Stimulated activated CD4-positive, alpha-beta T cell treated with anti-CD3 and anti-CD28 coated beads, TNF-alpha, amount 100 ng/mL, for 24 hours (primary cell): ENCODE measurements at regions not wholly inside any gene's neighbourhood (a gene's known extent, or its start where the extent isn't known, plus 50 kb on each side); places are given as distances from the start of the nearest gene placed in this dataset.
"Not testable (repeated sequence)": the region's sequence is repeated elsewhere in the genome, so short reads cannot be mapped to it uniquely, and the experiment has no call there.

Experiments
- DNase-seq, 3 experiments: peaks; one replicate each; pipeline ENCODE4 v3.0.0-alpha.2; 2020; ENCODE audit warnings: low read depth in 3 of 3

DNA sequence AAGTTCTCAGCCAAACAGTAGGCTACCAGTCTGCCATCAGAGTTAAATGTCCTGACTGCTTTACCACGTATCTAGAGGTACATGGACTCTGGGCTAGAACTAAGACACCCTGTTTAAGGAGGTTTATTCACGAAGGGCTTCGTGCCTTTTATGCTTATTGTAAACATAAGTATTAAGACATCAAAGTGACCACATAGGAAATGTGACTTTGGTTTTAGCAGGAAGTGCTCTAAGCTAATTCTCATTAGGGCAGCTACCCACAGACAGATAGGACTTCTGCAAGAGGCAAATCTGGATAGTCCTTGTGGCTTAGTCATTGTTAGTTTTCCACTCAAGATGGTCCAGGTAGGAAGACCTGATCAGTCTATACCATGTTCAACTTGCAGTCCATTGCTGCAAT lies 233.3 kb upstream of the MGAT5 start:
- no peak for DNase-seq

DNA sequence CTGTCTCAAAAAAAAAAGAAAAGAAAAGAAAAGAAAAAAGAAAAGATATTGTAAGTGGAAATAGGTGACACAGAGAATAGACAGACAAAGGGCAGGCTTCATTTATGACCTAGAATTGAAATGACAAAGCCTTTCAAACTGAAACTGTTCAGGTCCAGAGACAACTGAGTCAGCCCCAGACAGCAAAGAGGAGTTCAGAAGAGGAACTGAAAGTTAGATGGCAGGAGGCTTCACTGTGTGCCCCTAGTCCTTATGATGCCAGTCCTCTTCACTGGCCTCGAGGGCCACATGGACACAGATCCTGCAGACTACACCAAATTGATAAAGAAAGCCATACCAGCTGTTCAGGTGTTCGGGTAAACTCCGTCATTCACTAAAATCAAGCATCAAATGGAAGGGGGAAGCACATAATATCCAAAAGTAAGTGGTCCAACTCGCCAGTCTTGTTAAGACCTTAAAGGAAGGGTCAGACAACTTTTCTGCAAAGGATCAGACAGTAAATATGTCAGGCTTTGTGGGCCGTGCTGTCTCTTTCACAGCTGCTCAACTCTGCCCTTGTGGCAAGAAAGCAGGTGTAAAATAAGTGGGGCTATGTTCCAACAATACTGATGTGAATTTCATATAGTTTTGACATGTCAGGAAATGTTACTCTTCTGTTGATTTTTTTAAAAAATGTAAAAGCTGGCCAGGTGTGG lies 231.9 kb upstream of the MGAT5 start:
- DNase-seq: no peak

DNA sequence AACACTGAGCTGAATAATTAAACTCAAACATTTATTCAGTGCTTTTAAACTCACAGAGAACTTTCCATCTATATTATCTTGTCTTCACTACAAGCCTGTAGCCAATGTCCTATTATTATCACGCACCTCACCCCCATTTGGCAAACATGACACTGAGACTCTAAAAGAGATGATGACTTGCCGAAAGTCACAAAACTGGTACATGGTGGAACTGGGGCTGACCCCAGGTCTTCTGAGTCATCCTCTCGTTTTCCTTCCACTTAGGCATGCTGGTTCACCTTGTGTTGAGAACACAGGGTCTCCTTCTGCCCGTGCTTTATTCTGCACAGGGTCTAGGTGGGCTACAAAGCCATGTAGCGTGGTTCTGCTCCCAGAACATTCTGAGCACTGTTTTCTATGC lies 230.0 kb upstream of the MGAT5 start:
- no peak for DNase-seq

DNA sequence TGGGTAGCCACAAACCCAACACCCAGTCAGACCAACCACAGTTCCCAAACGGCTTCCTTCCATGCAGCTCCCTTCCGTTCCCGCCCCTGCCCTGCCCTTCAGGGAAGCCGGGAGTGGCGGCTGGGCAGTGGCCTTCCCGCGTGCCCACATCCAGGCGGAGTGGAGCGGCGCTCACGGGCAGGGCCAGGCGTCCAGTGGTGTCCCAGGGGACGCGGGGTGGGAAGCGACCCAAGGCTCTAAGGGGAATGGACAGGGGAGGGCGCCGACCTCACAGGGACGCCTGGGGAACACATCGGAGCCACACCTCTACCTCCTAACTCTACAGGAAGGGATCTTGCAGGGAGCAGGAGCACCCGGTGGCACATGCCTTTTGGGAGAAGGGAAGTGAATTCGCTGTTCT lies 225.9 kb upstream of the MGAT5 start:
- no peak for DNase-seq

DNA sequence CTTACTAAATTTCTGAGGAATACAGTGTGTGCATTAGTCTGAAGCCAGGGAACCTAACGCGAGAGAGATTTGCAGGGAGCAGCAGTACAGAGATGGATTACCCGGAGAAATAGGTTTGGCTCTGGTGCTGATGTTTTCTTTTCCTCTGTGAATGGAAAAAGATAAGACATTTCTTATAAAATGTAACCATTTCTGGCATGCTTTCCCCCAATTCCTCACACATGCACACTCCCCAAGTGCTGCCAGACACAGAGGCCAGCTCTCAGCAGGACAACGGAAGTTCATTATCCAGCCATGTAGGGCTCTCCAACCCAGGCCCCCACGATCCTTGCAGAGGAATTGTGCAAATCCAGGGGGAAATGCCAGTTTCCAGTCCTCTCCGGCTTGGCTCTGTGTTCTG lies 224.5 kb upstream of the MGAT5 start:
- no peak for DNase-seq

DNA sequence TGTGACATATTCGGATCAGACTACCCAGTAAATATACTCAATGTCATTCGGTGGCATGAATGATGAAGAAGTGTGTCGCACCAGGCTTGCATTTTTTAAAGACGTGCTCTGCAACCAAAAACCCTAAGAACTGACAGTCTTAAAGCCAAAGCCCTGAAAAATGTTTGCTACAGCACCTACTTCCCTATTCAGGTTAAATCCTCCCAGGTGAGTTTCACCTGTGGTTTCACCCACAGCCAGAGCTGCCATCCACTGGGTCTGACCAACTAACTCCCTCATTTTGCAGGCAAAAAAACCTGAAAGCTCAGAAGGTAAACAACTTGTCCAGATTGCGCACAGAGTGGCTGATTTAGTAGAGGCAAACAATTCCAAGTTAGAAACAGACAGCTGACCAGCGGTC lies 222.3 kb upstream of the MGAT5 start:
- no peak for DNase-seq

DNA sequence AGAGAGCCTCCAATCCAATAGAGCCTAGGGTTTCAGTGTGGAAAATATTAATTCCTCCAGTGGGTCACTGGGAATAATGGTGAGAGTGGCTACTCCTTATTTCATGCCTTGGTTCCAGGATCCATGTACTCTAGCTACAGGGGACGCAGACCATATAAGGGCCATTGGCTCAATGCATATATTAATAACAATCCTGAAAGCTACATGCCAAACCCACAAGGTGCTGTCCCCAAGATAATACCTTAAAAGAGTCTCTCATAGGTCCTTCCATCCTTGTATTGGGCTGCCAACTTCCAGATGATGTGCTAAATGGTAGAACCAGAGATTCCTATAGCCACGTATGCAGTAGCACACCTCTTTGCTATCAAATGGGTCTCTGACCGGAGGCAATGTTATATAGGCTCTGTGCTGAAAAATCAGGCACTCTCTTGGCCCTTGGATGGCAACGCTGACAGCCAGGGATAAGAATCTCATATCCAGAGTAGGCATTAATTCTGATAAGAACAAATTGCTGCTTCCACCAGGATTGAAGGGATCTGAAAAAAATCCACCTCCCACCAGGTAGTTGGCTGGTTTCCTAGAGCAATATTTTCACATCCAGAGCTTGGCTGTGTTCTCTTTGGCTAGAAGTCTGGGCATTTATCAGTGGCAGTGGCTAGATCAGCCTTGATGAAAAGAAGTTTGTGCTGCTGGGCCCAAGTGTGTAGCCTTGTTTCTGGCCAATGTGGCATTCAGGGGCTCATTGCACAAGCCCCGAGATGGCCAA lies 218.1 kb upstream of the MGAT5 start:
- no peak for DNase-seq

DNA sequence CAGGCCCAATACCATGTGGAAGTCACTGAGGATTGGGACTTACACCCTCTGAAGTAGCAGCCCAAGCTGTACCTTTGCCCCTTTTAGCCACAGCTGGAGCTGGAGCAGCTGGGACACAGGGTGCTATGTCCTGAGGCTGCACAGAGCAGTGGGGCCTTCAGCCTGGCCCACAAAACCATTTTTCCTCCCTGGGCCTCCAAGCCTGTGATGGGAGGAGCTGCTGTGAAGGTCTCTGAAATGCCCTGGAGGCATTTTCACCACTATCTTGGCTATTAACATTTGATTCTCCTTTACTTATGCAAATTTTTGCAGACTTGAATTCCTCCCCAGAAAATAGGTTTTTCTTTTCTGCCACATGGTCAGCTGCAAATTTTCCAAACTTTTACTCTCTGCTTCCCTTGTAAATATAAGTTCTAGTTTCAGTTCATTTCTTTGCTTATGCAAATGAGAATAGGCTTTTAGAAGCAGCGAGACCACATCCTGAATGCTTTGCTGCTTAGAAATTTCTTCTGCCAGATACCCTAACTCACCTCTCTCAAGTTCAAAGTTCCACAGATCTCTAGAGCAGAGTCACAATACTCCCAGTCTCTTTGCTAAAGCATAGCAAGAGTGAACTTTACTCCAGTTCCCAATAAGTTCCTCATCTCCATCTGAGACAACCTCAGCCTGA lies 213.8 kb upstream of the MGAT5 start:
- no peak for DNase-seq

DNA sequence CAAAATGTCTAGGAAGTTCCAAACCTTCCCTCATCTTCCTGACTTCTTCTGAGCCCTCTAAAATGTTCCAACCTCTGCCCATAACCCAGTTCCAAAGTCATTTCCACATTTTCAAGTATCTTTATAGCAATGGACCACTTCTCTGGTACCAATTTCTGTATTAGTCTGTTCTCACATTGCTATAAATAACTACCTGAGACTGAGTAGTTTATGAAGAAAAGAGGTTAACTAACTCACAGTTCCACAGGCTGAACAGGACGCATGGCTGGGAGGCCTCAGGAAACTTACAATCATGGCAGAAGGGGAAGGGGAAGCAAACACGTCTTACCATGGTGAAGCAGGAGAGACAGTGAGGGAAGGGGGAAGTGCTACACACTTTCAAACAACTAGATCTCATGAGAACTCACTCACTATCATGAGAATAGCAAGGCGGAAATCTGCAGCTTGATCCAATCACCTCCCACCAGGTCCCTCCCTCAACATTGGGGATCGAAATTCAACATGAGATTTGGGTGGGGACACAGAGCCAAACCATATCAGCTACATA lies 213.2 kb upstream of the MGAT5 start:
- not testable (repeated sequence) for DNase-seq

DNA sequence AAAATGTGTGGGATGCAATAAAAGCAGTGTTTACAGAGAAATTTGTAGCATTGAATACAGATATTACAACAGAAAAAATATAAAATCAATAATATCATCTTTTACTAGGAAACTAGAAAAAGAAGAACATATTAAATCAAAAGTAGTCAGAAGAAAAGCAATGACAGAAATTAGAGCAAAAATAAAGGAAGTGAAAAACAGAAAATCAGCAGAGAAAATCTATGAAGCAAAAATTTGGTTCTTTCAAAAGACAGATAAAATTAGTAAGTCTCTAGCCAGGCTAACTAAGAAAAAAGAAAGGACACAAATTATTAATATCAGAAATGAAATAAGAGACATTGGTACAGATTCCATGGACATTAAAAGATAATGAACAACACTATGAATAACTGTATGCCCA lies 212.0 kb upstream of the MGAT5 start:
- no peak for DNase-seq

DNA sequence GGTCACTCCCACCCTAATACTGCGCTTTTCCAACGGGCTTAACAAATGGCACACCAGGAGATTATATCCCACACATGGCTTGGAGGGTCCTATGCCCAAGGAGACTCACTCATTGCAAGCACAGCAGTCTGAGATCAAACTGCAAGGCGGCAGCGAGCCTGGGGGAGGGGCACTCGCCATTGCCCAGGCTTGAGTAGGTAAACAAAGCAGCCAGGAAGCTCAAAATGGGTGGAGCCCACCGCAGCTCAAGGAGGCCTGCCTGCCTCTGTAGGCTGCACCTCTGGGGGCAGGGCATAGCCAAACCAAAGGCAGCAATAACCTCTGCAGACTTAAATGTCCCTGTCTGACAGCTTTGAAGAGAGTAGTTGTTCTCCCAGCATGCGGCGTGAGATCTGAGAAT lies 210.8 kb upstream of the MGAT5 start:
- not testable (repeated sequence) for DNase-seq

DNA sequence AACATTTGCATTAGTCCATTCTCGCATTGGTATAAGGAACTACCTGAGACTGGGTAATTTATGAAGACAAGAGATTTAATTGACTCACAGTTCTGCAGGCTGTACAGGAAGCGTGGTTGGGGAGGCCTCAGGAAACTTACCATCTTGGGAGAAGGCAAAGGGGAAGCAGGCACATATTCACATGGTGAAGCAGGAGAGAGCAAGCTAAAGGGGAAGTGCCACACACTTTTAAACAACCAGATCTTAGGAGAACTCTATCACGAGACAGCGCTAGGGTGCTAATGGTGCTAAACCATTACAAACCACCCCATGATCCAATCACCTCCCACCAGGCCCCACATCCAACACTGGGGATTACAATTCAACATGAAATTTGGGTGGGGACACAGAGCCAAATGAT lies 201.7 kb upstream of the MGAT5 start:
- no peak for DNase-seq

DNA sequence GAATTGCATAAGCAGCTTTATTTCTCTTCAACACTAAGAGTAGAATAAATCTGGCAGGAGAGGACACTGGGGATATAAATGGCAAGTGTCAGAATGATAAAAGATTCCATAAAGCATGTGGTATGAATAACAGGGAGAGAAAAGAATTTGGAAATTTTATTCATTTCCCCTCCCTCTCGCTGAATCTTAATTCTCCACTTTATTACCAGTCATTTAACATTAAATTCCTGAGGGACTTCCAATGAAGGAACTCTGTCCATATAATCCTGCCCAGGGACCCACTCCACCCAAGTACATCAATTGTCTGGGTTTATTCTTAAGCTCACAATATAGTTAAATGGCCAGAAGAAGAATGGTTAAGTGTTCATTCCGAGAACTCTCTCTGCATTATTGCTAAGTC lies 197.7 kb upstream of the MGAT5 start:
- no peak for DNase-seq

DNA sequence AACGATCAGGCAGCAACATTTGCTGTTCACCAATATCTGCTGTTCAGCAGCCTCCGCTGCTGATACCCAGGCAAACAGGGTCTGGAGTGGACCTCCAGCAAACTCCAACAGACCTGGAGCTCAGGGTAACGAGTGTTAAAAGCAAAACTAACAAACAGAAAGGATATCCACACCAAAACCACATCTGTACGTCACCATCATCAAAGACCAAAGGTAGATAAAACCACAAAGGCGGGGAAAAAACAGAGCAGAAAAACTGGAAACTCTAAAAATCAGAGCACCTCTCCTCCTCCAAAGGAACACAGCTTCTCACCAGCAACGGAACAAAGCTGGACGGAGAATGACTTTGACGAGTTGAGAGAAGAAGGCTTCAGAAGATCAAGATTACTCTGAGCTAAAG lies 192.8 kb upstream of the MGAT5 start:
- not testable (repeated sequence) for DNase-seq

DNA sequence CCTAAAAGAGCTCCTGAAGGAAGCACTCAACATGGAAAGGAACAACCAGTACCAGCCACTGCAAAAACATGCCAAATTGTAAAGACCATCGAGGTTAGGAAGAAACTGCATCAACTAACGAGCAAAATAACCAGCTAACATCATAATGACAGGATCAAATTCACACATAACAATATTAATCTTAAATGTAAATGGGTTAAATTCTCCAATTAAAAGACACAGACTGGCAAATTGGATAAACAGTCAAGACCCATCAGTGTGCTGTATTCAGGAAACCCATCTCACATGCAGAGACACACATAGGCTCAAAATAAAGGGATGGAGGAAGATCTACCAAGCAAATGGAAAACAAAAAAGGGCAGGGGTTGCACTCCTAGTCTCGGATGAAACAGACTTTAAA lies 191.6 kb upstream of the MGAT5 start:
- DNase-seq: not testable (repeated sequence)

DNA sequence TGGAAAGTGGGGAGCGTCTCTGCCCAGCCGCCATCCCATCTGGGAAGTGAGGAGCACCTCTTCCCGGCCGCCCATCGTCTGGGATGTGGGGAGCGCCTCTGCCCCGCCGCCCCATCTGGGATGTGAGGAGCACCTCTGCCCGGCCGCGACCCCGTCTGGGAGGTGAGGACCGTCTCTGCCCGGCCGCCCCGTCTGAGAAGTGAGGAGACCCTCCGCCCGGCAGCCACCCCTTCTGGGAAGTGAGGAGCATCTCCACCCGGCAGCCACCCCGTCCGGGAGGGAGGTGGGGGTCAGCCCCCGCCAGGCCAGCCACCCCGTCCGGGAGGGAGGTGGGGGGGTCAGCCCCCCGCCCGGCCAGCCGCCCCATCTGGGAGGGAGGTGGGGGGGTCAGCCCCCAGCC lies 190.0 kb upstream of the MGAT5 start:
- DNase-seq: not testable (repeated sequence)

DNA sequence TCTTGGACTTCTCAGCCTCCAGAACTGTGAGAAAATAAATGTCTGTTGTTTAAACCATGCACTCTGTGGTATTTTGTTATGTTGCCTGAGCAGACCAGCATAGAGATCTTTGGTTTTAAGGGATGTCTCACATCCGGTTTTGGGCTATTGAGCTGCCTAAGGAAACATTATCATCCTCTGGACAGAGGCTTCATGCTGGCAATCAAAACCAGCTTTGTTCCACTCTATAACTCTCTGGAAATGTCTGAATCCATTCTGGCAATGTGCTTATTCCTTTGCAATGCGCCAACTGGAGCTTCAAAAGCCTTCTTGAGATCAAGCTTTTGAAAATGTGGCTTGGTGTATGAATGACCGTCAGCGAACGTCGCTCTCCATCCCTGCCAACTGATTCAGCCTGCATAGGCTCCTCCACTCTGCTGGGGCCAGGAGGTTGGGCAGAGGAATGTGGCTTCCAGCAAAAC lies 183.6 kb upstream of the MGAT5 start:
- no peak for DNase-seq

DNA sequence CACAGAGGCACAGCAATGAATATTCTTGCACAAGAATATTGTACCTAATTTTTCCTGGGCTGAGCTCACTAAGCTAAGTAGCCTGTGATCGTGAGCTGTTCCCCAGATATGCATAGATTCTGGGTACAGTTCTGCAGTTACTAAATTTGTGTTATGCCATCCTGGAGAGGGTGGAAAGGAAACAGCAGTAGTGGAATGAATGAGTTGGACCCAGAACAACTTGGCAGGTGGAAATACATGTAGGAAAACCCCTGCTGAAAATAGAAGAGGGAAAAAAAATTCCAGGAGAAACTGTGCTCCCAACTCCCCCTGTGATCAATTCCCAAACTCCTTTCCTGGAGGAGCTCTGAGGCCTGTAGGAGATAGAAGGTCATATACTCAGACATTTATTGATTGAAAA lies 181.5 kb upstream of the MGAT5 start:
- no peak for DNase-seq

DNA sequence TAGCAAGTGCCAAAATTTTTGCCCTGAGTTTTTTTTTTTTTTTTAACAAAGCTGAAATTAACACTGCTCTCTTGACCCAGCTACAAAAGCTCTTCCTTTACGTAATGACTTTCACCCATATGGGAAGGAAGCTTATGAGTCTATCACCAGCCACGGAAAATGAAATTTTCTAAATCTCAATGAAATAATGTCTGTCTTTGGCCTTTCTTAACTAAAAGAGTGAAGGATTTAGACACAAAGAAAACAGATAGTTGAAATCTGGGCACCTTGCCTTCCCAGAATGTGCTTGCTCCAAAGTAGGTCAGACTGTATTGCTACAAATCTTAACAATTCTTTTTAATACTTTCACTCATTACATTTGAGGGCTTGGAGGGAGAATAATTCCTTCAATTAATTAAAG lies 180.8 kb upstream of the MGAT5 start:
- DNase-seq: no peak

DNA sequence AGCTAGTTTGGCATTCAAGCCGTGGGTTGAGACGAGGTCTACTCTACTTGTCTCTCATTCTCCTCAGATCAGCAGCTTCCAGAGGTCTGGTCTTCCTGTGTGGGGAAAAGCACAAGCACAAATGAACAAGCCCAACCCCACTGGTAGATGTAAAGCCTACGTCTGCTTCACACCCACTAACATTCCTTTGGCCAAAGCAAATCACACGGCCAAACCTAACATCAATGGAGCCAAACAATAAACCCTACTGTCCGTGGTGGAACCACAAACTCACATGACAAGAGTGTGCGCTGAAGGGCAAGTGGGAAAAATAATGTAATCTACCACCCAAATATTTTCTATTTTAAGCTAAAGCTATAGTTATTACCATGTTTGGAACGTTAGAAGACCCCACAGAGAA lies 179.3 kb upstream of the MGAT5 start:
- no peak for DNase-seq

DNA sequence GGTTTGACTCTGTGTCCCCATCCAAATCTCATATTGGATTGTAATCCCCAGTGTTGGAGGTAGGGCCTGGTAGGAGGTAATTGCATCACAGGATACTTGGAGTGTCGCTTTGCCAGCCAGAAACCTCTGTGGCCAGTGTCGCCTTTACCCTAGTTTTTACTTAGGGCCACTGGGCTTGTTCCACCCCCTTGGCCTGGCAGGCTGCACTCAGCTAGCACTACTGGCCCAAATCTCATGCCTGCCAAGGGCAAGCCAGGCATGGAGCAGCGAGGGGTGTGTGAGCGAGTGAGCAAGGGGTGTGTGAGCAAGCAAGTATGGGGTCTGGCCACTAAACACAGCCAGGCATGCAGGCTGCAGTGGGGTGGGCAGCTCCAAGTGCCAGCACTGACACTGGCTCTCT lies 178.7 kb upstream of the MGAT5 start:
- DNase-seq: no peak

DNA sequence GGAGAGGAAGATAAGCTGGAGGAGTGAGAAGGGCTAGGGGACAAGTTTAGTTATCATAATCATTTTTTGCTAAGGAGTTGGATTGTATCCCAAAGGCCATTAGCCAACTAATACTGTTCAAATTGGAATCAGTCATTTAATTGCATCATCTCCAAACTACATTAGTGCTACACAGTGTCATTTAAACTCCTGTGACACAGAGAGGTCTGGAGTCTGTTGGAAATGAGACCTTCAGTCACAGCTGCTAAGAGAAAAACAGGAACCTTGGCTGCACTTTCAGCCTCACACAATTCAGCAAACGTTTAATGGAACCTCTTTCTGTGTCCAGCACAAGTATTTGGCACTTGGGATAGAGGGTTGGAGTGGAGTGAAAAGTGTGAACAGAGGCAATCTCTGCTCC lies 175.5 kb upstream of the MGAT5 start:
- DNase-seq: no peak

DNA sequence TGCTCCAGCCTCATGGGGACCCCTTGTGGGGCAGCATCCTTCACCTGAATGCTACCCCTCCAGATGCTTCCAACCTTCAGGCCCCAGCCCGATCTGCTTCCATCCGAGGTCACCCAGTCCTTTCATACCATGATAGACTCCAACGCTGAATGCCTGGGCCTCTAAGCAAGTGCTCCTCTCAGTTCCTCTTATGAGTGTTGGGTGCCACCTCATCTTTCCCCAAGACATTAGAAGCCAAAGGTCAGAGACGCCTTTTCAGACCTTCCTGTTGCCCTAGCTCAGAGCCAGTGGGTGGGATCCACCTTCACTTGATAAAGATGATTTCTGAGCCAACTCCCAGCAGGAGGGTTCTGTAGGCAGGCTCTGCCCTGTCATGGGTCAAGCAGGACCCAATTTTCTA lies 174.5 kb upstream of the MGAT5 start:
- no peak for DNase-seq
